ENCODE measurements at regions not wholly inside any gene's neighbourhood (a gene's known extent, or its start where the extent isn't known, plus 50 kb on each side); places are given as distances from the start of the nearest gene placed in this dataset.

DNA sequence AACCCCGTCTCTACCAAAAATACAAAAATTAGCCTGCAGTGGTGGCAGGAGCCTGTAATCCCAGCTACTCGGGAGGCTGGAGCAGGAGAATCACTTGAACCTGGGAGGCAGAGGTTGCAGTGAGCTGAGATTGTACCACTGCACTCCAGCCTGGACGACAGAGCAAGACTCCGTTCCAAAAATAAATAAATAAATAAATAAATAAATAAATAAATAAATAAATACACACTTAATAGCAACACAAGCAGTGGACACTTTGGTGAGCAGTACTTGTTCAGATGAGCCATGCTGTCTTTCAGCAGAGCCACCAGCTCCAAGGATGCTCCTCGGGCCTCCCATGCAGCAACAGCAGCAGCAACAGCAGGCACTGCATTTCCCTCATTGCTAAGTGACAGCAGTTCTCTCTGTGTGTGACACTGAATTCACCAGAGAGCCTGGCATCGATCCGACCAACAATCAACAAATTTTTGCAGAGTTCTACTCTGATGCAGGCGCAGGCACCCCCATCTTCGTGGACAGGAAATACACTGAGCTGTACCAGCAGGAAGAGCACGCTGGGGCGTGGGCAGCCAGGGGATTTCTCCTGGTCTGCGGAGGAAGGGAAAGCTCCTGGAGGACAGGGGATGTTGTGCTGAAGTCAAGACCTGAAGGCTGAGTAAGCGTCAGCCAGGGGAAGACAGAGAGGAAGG is 54.0 kb upstream of the SNX9 start:
- no peaks in the 10 kb centered on the region for H3K9me3 Mint-ChIP-seq
- no peaks in the 10 kb centered on the region for H3K27me3 Mint-ChIP-seq
- H3K4me1 Mint-ChIP-seq (ENCODE audit: low read depth): peaks cover 52% of the 10 kb centered on the region
- H3K27me3 ChIP-seq (ENCODE audit: control insufficient read depth in 1 of 2, insufficient read depth in 2 of 2, low read length in 2 of 2): no peaks in the 10 kb centered on the region
- ATAC-seq (ENCODE audit: poor library complexity) (no peak), DNase-seq (peak in 2 of 14 experiments; percentile 41 to 46)
- CTCF ChIA-PET: interaction anchor here (3.1 kb wide), 1 partner anchor 13 kb away, joined by 16 read pairs; no protein-coding TSS in a partner anchor
- peaks cover 38% of the 10 kb centered on the region for H3K4me1 ChIP-seq (ENCODE audit: insufficient read depth, low read length)
- peak overlapping the region; percentile 40 for H3K4me3 Mint-ChIP-seq
- H3K4me3 ChIP-seq (ENCODE audit: low read length): no peak overlapping the region
- H3K27ac ChIP-seq (ENCODE audit: low read depth in 1 of 2, low read length in 2 of 2): no peak overlapping the region
- peak overlapping the region; percentile 86 for H3K27ac Mint-ChIP-seq
- H3K9me3 ChIP-seq (ENCODE audit: control insufficient read depth in 1 of 2, insufficient read depth in 1 of 2, low read length in 2 of 2): peaks cover 0 to 4% of the 10 kb centered on the region in 2 experiments
- H3K36me3 Mint-ChIP-seq (ENCODE audit: low read depth): no peaks in the 10 kb centered on the region
- intact Hi-C loops (cut with DNase I, micrococcal nuclease): loop anchor here in 1 of 2 experiments (2.0 kb wide), 1 partner anchor 52 kb away; no protein-coding TSS in a partner anchor
- POLR2A ChIA-PET: interaction anchor here (0.6 to 1.3 kb wide), 5 partner anchors 9 to 123 kb away, joined by 3 read pairs; no protein-coding TSS in a partner anchor
- no peak for TF ChIP-seq CTCF (IDR thresholded peaks at IDR 0.05)
- no peaks in the 10 kb centered on the region for H3K36me3 ChIP-seq (ENCODE audit: insufficient read depth, low read length)

DNA sequence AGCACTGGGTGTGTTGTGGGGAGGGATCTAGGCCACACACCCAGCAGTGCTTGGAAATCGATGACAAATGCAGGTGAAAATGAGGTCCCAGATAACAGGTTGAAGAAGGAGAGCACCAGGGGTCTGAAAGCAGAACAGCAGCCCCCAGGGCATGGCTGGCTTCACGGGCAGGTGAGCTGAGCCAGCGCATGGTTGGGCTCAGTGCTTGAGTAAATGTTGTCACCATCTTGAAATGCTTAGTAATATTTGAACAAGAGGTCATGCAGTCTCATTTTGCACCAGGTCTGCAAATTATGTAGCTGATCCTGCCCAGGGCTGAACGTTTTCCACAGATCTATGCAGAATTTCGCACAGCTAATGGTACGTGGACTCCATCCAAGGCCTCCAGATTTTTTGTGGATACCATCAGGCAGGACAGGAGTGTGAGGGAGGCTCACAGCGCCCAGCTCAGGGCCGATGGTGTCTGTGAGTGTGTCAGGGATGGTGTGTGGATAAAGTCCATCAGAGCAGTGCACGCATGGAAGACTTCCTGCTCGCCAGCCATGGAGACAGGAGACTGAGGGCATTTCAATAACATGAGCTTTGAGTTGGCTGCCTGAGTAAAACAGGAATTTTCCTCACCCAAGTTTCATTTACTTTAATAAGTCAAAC is 53.1 kb upstream of the SNX9 start:
- Mint-ChIP-seq H3K27me3 (no peaks in the 10 kb centered on the region), H3K4me1 (ENCODE audit: low read depth) (peaks cover 43% of the 10 kb centered on the region), H3K36me3 (ENCODE audit: low read depth) (no peaks in the 10 kb centered on the region), H3K4me3 (peak overlapping the region; percentile 8), H3K27ac (peak overlapping the region; percentile 86), H3K9me3 (no peaks in the 10 kb centered on the region)
- H3K27me3 ChIP-seq (ENCODE audit: control insufficient read depth in 1 of 2, insufficient read depth in 2 of 2, low read length in 2 of 2): no peaks in the 10 kb centered on the region
- ChIA-PET CTCF (interaction anchor here (1.1 to 3.1 kb wide), 2 partner anchors 11 to 13 kb away, joined by 3 to 16 read pairs; no protein-coding TSS in a partner anchor), POLR2A (interaction anchor here (0.6 to 1.3 kb wide), 5 partner anchors 10 to 123 kb away, joined by 3 read pairs; no protein-coding TSS in a partner anchor)
- DNase-seq (no peak), ATAC-seq (ENCODE audit: poor library complexity) (no peak)
- intact Hi-C loops (cut with DNase I, micrococcal nuclease): loop anchor here in 1 of 2 experiments (2.0 to 5.0 kb wide), 2 partner anchors 37 to 51 kb away; no protein-coding TSS in a partner anchor
- peaks cover 30% of the 10 kb centered on the region for H3K4me1 ChIP-seq (ENCODE audit: insufficient read depth, low read length)
- TF ChIP-seq CTCF (IDR thresholded peaks at IDR 0.05): no peak
- H3K4me3 ChIP-seq (ENCODE audit: low read length): no peak overlapping the region
- no peaks in the 10 kb centered on the region for H3K36me3 ChIP-seq (ENCODE audit: insufficient read depth, low read length)
- H3K27ac ChIP-seq (ENCODE audit: low read depth in 1 of 2, low read length in 2 of 2): no peak overlapping the region
- peaks cover 0 to 4% of the 10 kb centered on the region in 2 experiments for H3K9me3 ChIP-seq (ENCODE audit: control insufficient read depth in 1 of 2, insufficient read depth in 1 of 2, low read length in 2 of 2)

GRCh38 chr6:157770946-157771345 is 52.1 kb upstream of the SNX9 start:
- TF ChIP-seq CTCF (IDR thresholded peaks at IDR 0.05): no peak
- intact Hi-C loops (cut with DNase I, micrococcal nuclease): loop anchor here in 1 of 2 experiments (5.0 kb wide), 1 partner anchor 36 kb away; no protein-coding TSS in a partner anchor
- H3K9me3 Mint-ChIP-seq: no peaks in the 10 kb centered on the region
- Histone ChIP-seq H3K27ac (ENCODE audit: low read depth in 1 of 2, low read length in 2 of 2) (no peak overlapping the region), H3K36me3 (ENCODE audit: insufficient read depth, low read length) (no peaks in the 10 kb centered on the region), H3K27me3 (ENCODE audit: control insufficient read depth in 1 of 2, insufficient read depth in 2 of 2, low read length in 2 of 2) (no peaks in the 10 kb centered on the region), H3K9me3 (ENCODE audit: control insufficient read depth in 1 of 2, insufficient read depth in 1 of 2, low read length in 2 of 2) (peaks cover 0 to 4% of the 10 kb centered on the region in 2 experiments), H3K4me1 (ENCODE audit: insufficient read depth, low read length) (peaks cover 25% of the 10 kb centered on the region), H3K4me3 (ENCODE audit: low read length) (no peak overlapping the region)
- H3K4me1 Mint-ChIP-seq (ENCODE audit: low read depth): peaks cover 39% of the 10 kb centered on the region
- no peak overlapping the region for H3K4me3 Mint-ChIP-seq
- DNase-seq: no peak
- ChIA-PET POLR2A (no interaction called here), CTCF (interaction anchor here (1.1 to 3.1 kb wide), 3 partner anchors 10 to 17 kb away, joined by 3 to 16 read pairs (median 3); no protein-coding TSS in a partner anchor)
- ATAC-seq (ENCODE audit: poor library complexity): no peak
- no peaks in the 10 kb centered on the region for H3K36me3 Mint-ChIP-seq (ENCODE audit: low read depth)
- H3K27ac Mint-ChIP-seq: no peak overlapping the region
- no peaks in the 10 kb centered on the region for H3K27me3 Mint-ChIP-seq

Measured in CD4-positive, alpha-beta T cell (primary cell).